ENCODE measurements at regions not wholly inside any gene's neighbourhood (a gene's known extent, or its start where the extent isn't known, plus 50 kb on each side); places are given as distances from the start of the nearest gene placed in this dataset.

DNA sequence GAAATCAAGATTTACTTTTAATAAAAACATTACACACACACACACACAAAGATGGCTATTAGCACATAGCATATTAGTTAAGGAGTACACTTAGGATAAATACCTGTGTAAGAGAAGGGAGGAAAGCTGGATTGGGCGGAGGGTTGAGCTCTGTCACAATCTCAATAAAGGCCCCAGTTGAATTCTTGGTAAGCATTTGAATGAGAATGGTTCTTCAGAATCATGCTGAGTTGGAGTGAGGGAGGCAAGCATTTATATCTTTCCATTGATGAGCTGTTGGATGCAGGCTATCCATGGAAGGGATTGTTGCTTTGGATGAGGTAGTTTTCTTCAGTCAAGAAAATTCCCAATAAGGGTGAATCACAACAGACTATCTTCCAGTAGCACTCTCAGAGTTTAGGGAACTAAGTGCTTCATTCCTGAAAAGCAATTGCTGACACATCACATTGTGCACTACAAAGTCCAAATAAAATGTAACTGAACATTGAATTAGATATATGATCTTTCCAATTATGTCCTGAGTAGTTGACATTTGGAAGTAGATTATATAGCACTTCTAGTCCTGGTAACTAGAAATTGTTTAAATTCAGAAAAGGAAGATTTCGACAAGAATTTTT lies 95.7 kb downstream of the SUCNR1 start:
- Histone ChIP-seq H3K27me3 (ENCODE audit: insufficient read depth, low read length) (no peaks in the 10 kb centered on the region), H3K36me3 (ENCODE audit: insufficient read depth, low read length) (no peaks in the 10 kb centered on the region), H3K79me2 (ENCODE audit: control insufficient read depth, insufficient read depth, low read length, unreplicated experiment) (no peaks in the 10 kb centered on the region), H3K4me3 (ENCODE audit: low read depth, low read length) (no peak overlapping the region), H3K27ac (ENCODE audit: low read depth, low read length) (no peak overlapping the region), H3K4me1 (ENCODE audit: control insufficient read depth, insufficient read depth, low read length, unreplicated experiment) (peaks cover 13% of the 10 kb centered on the region), H2AFZ (ENCODE audit: low read length, unreplicated experiment) (no peak overlapping the region)

- Histone ChIP-seq H3K4me1 (ENCODE audit: control insufficient read depth, insufficient read depth, low read length, unreplicated experiment) (peaks cover 41% of the 10 kb centered on the region), H3K4me3 (ENCODE audit: low read depth, low read length) (no peak overlapping the region), H2AFZ (ENCODE audit: low read length, unreplicated experiment) (no peak overlapping the region), H3K27ac (ENCODE audit: low read depth, low read length) (no peak overlapping the region), H3K27me3 (ENCODE audit: insufficient read depth, low read length) (no peaks in the 10 kb centered on the region), H3K79me2 (ENCODE audit: control insufficient read depth, insufficient read depth, low read length, unreplicated experiment) (no peaks in the 10 kb centered on the region), H3K36me3 (ENCODE audit: insufficient read depth, low read length) (no peaks in the 10 kb centered on the region)
These were observed 98.6 kb downstream of the SUCNR1 start for GRCh38 chr3:151971814-151972579.

GRCh38 chr3:151974067-151974466 lies 100.6 kb downstream of the SUCNR1 start:
- Histone ChIP-seq H3K4me3 (ENCODE audit: low read depth, low read length) (no peak overlapping the region), H3K27ac (ENCODE audit: low read depth, low read length) (no peak overlapping the region; the same call in 1 of the 2 replicates), H3K36me3 (ENCODE audit: insufficient read depth, low read length) (no peaks in the 10 kb centered on the region), H3K4me1 (ENCODE audit: control insufficient read depth, insufficient read depth, low read length, unreplicated experiment) (peaks cover 41% of the 10 kb centered on the region), H2AFZ (ENCODE audit: low read length, unreplicated experiment) (no peak overlapping the region), H3K79me2 (ENCODE audit: control insufficient read depth, insufficient read depth, low read length, unreplicated experiment) (no peaks in the 10 kb centered on the region), H3K27me3 (ENCODE audit: insufficient read depth, low read length) (no peaks in the 10 kb centered on the region)

GRCh38 chr3:151976211-151977050 lies 103.0 kb downstream of the SUCNR1 start:
- Histone ChIP-seq H3K27ac (ENCODE audit: low read depth, low read length) (peak overlapping the region; percentile 84), H3K4me1 (ENCODE audit: control insufficient read depth, insufficient read depth, low read length, unreplicated experiment) (peaks cover 46% of the 10 kb centered on the region), H3K27me3 (ENCODE audit: insufficient read depth, low read length) (no peaks in the 10 kb centered on the region), H2AFZ (ENCODE audit: low read length, unreplicated experiment) (peak overlapping the region; percentile 20), H3K36me3 (ENCODE audit: insufficient read depth, low read length) (no peaks in the 10 kb centered on the region), H3K4me3 (ENCODE audit: low read depth, low read length) (peak overlapping the region; percentile 60), H3K79me2 (ENCODE audit: control insufficient read depth, insufficient read depth, low read length, unreplicated experiment) (no peaks in the 10 kb centered on the region)

GRCh38 chr3:151979906-151980305 lies 106.5 kb downstream of the SUCNR1 start:
- H3K4me1 ChIP-seq (ENCODE audit: control insufficient read depth, insufficient read depth, low read length, unreplicated experiment), result peaks cover 26% of the 10 kb centered on the region
- H2AFZ ChIP-seq (ENCODE audit: low read length, unreplicated experiment), result peak overlapping the region; percentile 20
- H3K27me3 ChIP-seq (ENCODE audit: insufficient read depth, low read length), result no peaks in the 10 kb centered on the region
- H3K36me3 ChIP-seq (ENCODE audit: insufficient read depth, low read length), result no peaks in the 10 kb centered on the region
- no peaks in the 10 kb centered on the region for H3K79me2 ChIP-seq (ENCODE audit: control insufficient read depth, insufficient read depth, low read length, unreplicated experiment)
- no peak overlapping the region for H3K4me3 ChIP-seq (ENCODE audit: low read depth, low read length)
- no peak overlapping the region for H3K27ac ChIP-seq (ENCODE audit: low read depth, low read length)

- H3K4me3 ChIP-seq (ENCODE audit: low read depth, low read length), result no peak overlapping the region
- no peaks in the 10 kb centered on the region for H3K27me3 ChIP-seq (ENCODE audit: insufficient read depth, low read length)
- no peak overlapping the region for H3K27ac ChIP-seq (ENCODE audit: low read depth, low read length)
- H3K36me3 ChIP-seq (ENCODE audit: insufficient read depth, low read length), result no peaks in the 10 kb centered on the region
- peaks cover 6% of the 10 kb centered on the region for H3K4me1 ChIP-seq (ENCODE audit: control insufficient read depth, insufficient read depth, low read length, unreplicated experiment)
- no peak overlapping the region for H2AFZ ChIP-seq (ENCODE audit: low read length, unreplicated experiment)
- H3K79me2 ChIP-seq (ENCODE audit: control insufficient read depth, insufficient read depth, low read length, unreplicated experiment), result no peaks in the 10 kb centered on the region
These were observed 110.1 kb downstream of the SUCNR1 start for GRCh38 chr3:151983538-151983937.

- Histone ChIP-seq H3K4me1 (ENCODE audit: control insufficient read depth, insufficient read depth, low read length, unreplicated experiment) (no peaks in the 10 kb centered on the region), H3K36me3 (ENCODE audit: insufficient read depth, low read length) (no peaks in the 10 kb centered on the region), H3K27ac (ENCODE audit: low read depth, low read length) (no peak overlapping the region), H3K79me2 (ENCODE audit: control insufficient read depth, insufficient read depth, low read length, unreplicated experiment) (no peaks in the 10 kb centered on the region), H3K27me3 (ENCODE audit: insufficient read depth, low read length) (no peaks in the 10 kb centered on the region), H3K4me3 (ENCODE audit: low read depth, low read length) (no peak overlapping the region), H2AFZ (ENCODE audit: low read length, unreplicated experiment) (no peak overlapping the region)
These were observed 112.5 kb downstream of the SUCNR1 start for GRCh38 chr3:151985787-151986430.

GRCh38 chr3:151987893-151988292 lies 114.5 kb downstream of the SUCNR1 start:
- H3K27ac ChIP-seq (ENCODE audit: low read depth, low read length), result no peak overlapping the region
- no peak overlapping the region for H2AFZ ChIP-seq (ENCODE audit: low read length, unreplicated experiment)
- no peaks in the 10 kb centered on the region for H3K4me1 ChIP-seq (ENCODE audit: control insufficient read depth, insufficient read depth, low read length, unreplicated experiment)
- no peak overlapping the region for H3K4me3 ChIP-seq (ENCODE audit: low read depth, low read length)
- H3K36me3 ChIP-seq (ENCODE audit: insufficient read depth, low read length), result no peaks in the 10 kb centered on the region
- H3K27me3 ChIP-seq (ENCODE audit: insufficient read depth, low read length), result no peaks in the 10 kb centered on the region
- no peaks in the 10 kb centered on the region for H3K79me2 ChIP-seq (ENCODE audit: control insufficient read depth, insufficient read depth, low read length, unreplicated experiment)

DNA sequence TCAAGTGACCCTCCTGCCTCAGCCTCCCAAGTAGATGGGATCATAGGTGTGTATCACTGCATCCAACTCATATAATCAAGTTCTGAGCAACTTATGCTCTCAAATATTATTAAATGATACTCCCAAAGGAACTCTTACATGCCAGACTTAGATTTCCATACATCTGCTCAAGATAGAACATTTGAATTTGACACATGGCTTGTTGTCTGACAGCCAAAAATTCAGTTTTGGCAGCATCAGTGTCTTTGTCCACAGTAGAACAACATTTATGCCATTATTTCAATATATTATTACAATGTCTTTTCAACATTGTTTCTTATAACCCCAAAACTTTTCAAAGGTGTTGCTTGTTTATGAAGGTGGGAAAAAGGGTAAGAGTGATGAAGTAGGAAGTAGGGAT lies 116.2 kb downstream of the SUCNR1 start:
- Histone ChIP-seq H3K27me3 (ENCODE audit: insufficient read depth, low read length) (no peaks in the 10 kb centered on the region), H3K79me2 (ENCODE audit: control insufficient read depth, insufficient read depth, low read length, unreplicated experiment) (no peaks in the 10 kb centered on the region), H3K27ac (ENCODE audit: low read depth, low read length) (no peak overlapping the region), H3K4me3 (ENCODE audit: low read depth, low read length) (no peak overlapping the region), H2AFZ (ENCODE audit: low read length, unreplicated experiment) (no peak overlapping the region), H3K4me1 (ENCODE audit: control insufficient read depth, insufficient read depth, low read length, unreplicated experiment) (no peaks in the 10 kb centered on the region), H3K36me3 (ENCODE audit: insufficient read depth, low read length) (no peaks in the 10 kb centered on the region)

GRCh38 chr3:151990696-151991376 lies 117.4 kb downstream of the SUCNR1 start:
- no peaks in the 10 kb centered on the region for H3K4me1 ChIP-seq (ENCODE audit: control insufficient read depth, insufficient read depth, low read length, unreplicated experiment)
- no peaks in the 10 kb centered on the region for H3K36me3 ChIP-seq (ENCODE audit: insufficient read depth, low read length)
- no peaks in the 10 kb centered on the region for H3K27me3 ChIP-seq (ENCODE audit: insufficient read depth, low read length)
- H2AFZ ChIP-seq (ENCODE audit: low read length, unreplicated experiment), result no peak overlapping the region
- no peak overlapping the region for H3K4me3 ChIP-seq (ENCODE audit: low read depth, low read length)
- H3K79me2 ChIP-seq (ENCODE audit: control insufficient read depth, insufficient read depth, low read length, unreplicated experiment), result no peaks in the 10 kb centered on the region
- H3K27ac ChIP-seq (ENCODE audit: low read depth, low read length), result no peak overlapping the region

Data from ACC112 (cell line).